Neural cell (in vitro differentiated cells): ENCODE measurements at regions not wholly inside any gene's neighbourhood (a gene's known extent, or its start where the extent isn't known, plus 50 kb on each side); places are given as distances from the start of the nearest gene placed in this dataset.

ENCODE experiments used
- H2AFZ ChIP-seq: fragments of 200-600, 300-800 bp; sonication (generic), shearing (Covaris generic); 2 replicates; pipeline ENCODE4 v1.6.0; 2014; ENCODE audit warnings: low read depth, mild to moderate bottlenecking, antibody characterized with exemption, low read length, moderate library complexity
- H3F3A ChIP-seq: fragments of 200-600 bp; shearing (Covaris generic); 2 replicates; pipeline ENCODE4 v1.6.1; 2016; ENCODE audit warnings: mild to moderate bottlenecking, moderate library complexity, mixed read lengths, antibody characterized with exemption, low read length; ENCODE audit not compliant: insufficient read depth, poor library complexity, severe bottlenecking
- H3K27ac ChIP-seq: fragments of 200-600, 300-800 bp; sonication (generic), shearing (Covaris generic); 2 replicates; pipeline ENCODE4 v1.5.1; 2014; ENCODE audit warnings: mild to moderate bottlenecking, low read length, moderate library complexity
- H3K27me3 ChIP-seq: fragments of 300-800, 200-600 bp; sonication (generic), shearing (Covaris generic); 2 replicates; pipeline ENCODE4 v1.6.0; 2014; ENCODE audit warnings: mild to moderate bottlenecking, low read depth, low read length, moderate library complexity; ENCODE audit not compliant: insufficient read depth
- H3K36me3 ChIP-seq: fragments of 300-800, 200-600 bp; sonication (generic), shearing (Covaris generic); 2 replicates; pipeline ENCODE4 v1.5.1; 2014; ENCODE audit warnings: mild to moderate bottlenecking, antibody characterized with exemption, low read length, moderate library complexity; ENCODE audit not compliant: insufficient read depth
- H3K4me2 ChIP-seq: fragments of 300-800, 200-600 bp; sonication (generic), shearing (Covaris generic); 2 replicates; pipeline ENCODE4 v1.6.0; 2014; ENCODE audit warnings: mild to moderate bottlenecking, low read length
- H3K4me3 ChIP-seq: fragments of 300-800, 200-600 bp; sonication (generic), shearing (Covaris generic); 2 replicates; pipeline ENCODE4 v1.5.1; 2014; ENCODE audit warnings: mild to moderate bottlenecking, low read length, moderate library complexity
- H3K79me2 ChIP-seq: fragments of 200-600 bp; shearing (Covaris generic); replicated peaks from 2 replicates; pipeline ENCODE4 v1.6.0; 2014; ENCODE audit warnings: mild to moderate bottlenecking, low read length, moderate library complexity; ENCODE audit not compliant: insufficient read depth
- H3K9ac ChIP-seq: fragments of 300-800, 200-600 bp; sonication (generic), shearing (Covaris generic); 2 replicates; pipeline ENCODE4 v1.6.1; 2016; ENCODE audit warnings: mild to moderate bottlenecking, low read length, mixed read lengths
- H3K9me2 ChIP-seq: fragments of 200-600 bp; shearing (Covaris generic); 2 replicates; pipeline ENCODE4 v1.6.1; 2016; ENCODE audit warnings: mild to moderate bottlenecking, low read length, mixed read lengths; ENCODE audit not compliant: insufficient read depth
- H3K9me3 ChIP-seq: fragments of 200-600, 300-800 bp; sonication (generic), shearing (Covaris generic); 2 replicates; pipeline ENCODE4 v1.6.1; 2016; ENCODE audit warnings: mild to moderate bottlenecking, mixed run types, low read length, moderate library complexity, mixed read lengths
- H4K20me1 ChIP-seq: fragments of 200-600 bp; shearing (Covaris generic); 2 replicates; pipeline ENCODE4 v1.6.1; 2016; ENCODE audit warnings: mild to moderate bottlenecking, mixed run types; ENCODE audit not compliant: insufficient read depth
- CTCF ChIP-seq: fragments of 450-650 bp; IDR thresholded peaks from 2 replicates; pipeline ENCODE4 v1.5.1; 2014; ENCODE audit warnings: antibody characterized with exemption, mild to moderate bottlenecking, moderate library complexity; ENCODE audit not compliant: poor library complexity, severe bottlenecking
- EP300 ChIP-seq: fragments of 450-650 bp; conservative IDR thresholded peaks from 2 replicates; pipeline ENCODE4 v1.6.1; 2014; ENCODE audit warnings: antibody characterized with exemption, mild to moderate bottlenecking, moderate library complexity; ENCODE audit not compliant: poor library complexity, severe bottlenecking
- EZH2 ChIP-seq: fragments of 200-600, 300-800 bp; shearing (Covaris generic), sonication (generic); IDR thresholded peaks from 2 replicates; pipeline ENCODE4 v1.6.1; 2014; ENCODE audit warnings: antibody characterized with exemption, low read length, borderline replicate concordance, mild to moderate bottlenecking; ENCODE audit not compliant: insufficient read depth, poor library complexity, severe bottlenecking
- MXI1 ChIP-seq: fragments of 450-650 bp; conservative IDR thresholded peaks from 2 replicates; pipeline ENCODE4 v1.6.1; 2014; ENCODE audit warnings: antibody characterized with exemption, mild to moderate bottlenecking; ENCODE audit not compliant: poor library complexity, severe bottlenecking
- POLR2AphosphoS5 ChIP-seq: IDR thresholded peaks from 2 replicates; pipeline ENCODE4 v1.6.1; 2012
- RAD21 ChIP-seq: fragments of 450-650 bp; conservative IDR thresholded peaks from 2 replicates; pipeline ENCODE4 v1.6.1; 2014; ENCODE audit warnings: antibody characterized with exemption, mild to moderate bottlenecking, moderate library complexity
- REST ChIP-seq: IDR thresholded peaks from 2 replicates; pipeline ENCODE4 v1.6.1; 2012; ENCODE audit warnings: borderline replicate concordance
- SMC3 ChIP-seq: fragments of 450-650 bp; conservative IDR thresholded peaks from 2 replicates; pipeline ENCODE4 v1.6.1; 2014; ENCODE audit warnings: antibody characterized with exemption, mild to moderate bottlenecking, moderate library complexity; ENCODE audit not compliant: poor library complexity
- TAF1 ChIP-seq: IDR thresholded peaks from 2 replicates; pipeline ENCODE4 v1.6.1; 2012; ENCODE audit warnings: low read depth

GRCh38 chr13:22933571-22934181 is 247.1 kb upstream of the SGCG start:
- Histone ChIP-seq H3K9ac (no peak overlapping the region), H3K4me3 (no peak overlapping the region), H3F3A (no peaks in the 10 kb centered on the region), H3K4me2 (no peak overlapping the region), H3K9me2 (no peaks in the 10 kb centered on the region), H4K20me1 (no peaks in the 10 kb centered on the region), H2AFZ (no peak overlapping the region), H3K27ac (no peak overlapping the region), H3K79me2 (no peaks in the 10 kb centered on the region), H3K36me3 (no peaks in the 10 kb centered on the region), H3K9me3 (no peaks in the 10 kb centered on the region), H3K27me3 (no peaks in the 10 kb centered on the region)
- TF ChIP-seq EP300 = no peak
- TF ChIP-seq REST = no peak
- TF ChIP-seq SMC3 = no peak
- no peak for TF ChIP-seq MXI1
- no peak for TF ChIP-seq RAD21
- TF ChIP-seq EZH2 = no peak
- no peak for TF ChIP-seq CTCF
- TF ChIP-seq POLR2AphosphoS5 = no peak
- TF ChIP-seq TAF1 = no peak

GRCh38 chr13:22934744-22935523 is 245.8 kb upstream of the SGCG start:
- Histone ChIP-seq H3K4me3 (no peak overlapping the region), H3K9ac (no peak overlapping the region), H3K27me3 (no peaks in the 10 kb centered on the region), H3K9me3 (no peaks in the 10 kb centered on the region), H2AFZ (no peak overlapping the region), H3K27ac (no peak overlapping the region), H3K79me2 (no peaks in the 10 kb centered on the region), H4K20me1 (no peaks in the 10 kb centered on the region), H3K4me2 (no peak overlapping the region), H3K36me3 (no peaks in the 10 kb centered on the region), H3F3A (no peaks in the 10 kb centered on the region), H3K9me2 (no peaks in the 10 kb centered on the region)
- TF ChIP-seq SMC3 (no peak), EZH2 (no peak), POLR2AphosphoS5 (no peak), REST (no peak), EP300 (no peak), TAF1 (no peak), CTCF (no peak), RAD21 (no peak), MXI1 (no peak)
